ENCODE measurements at regions not wholly inside any gene's neighbourhood (a gene's known extent, or its start where the extent isn't known, plus 50 kb on each side); places are given as distances from the start of the nearest gene placed in this dataset.
A peak's percentile ranks its signal among the peaks of the same experiment; 100 is the strongest.
"Not testable (repeated sequence)": the region's sequence is repeated elsewhere in the genome, so short reads cannot be mapped to it uniquely, and the experiment has no call there.

- DNase-seq (ENCODE audit: low spot score) = no peak
These were observed 1230.2 kb upstream of the ZEB2 start for GRCh38 chr2:145750144-145750543.

- DNase-seq (ENCODE audit: low spot score) = no peak
These were observed 1229.6 kb upstream of the ZEB2 start for GRCh38 chr2:145749556-145749955.

- no peak for DNase-seq (ENCODE audit: low spot score)
These were observed 1229.0 kb upstream of the ZEB2 start for GRCh38 chr2:145748927-145749326.

GRCh38 chr2:145747715-145748114, 1227.8 kb upstream of the ZEB2 start:
- DNase-seq (ENCODE audit: low spot score) = no peak

- DNase-seq (ENCODE audit: low spot score) = not testable (repeated sequence)
These were observed 1225.4 kb upstream of the ZEB2 start for GRCh38 chr2:145745387-145745721.

- peak; percentile 51 for DNase-seq (ENCODE audit: low spot score)
These were observed 1224.8 kb upstream of the ZEB2 start for GRCh38 chr2:145744541-145745386.

- DNase-seq (ENCODE audit: low spot score) = no peak
These were observed 1223.1 kb upstream of the ZEB2 start for GRCh38 chr2:145743011-145743410.

GRCh38 chr2:145741636-145742035, 1221.7 kb upstream of the ZEB2 start:
- DNase-seq (ENCODE audit: low spot score) = no peak

- DNase-seq (ENCODE audit: low spot score) = no peak
These were observed 1221.3 kb upstream of the ZEB2 start for GRCh38 chr2:145741181-145741580.

GRCh38 chr2:145740302-145740701, 1220.4 kb upstream of the ZEB2 start:
- peak; percentile 30 for DNase-seq (ENCODE audit: low spot score)

GRCh38 chr2:145739681-145740080, 1219.8 kb upstream of the ZEB2 start:
- no peak for DNase-seq (ENCODE audit: low spot score)

GRCh38 chr2:145736871-145737270, 1217.0 kb upstream of the ZEB2 start:
- DNase-seq (ENCODE audit: low spot score) = no peak

GRCh38 chr2:145731467-145731866, 1211.5 kb upstream of the ZEB2 start:
- no peak for DNase-seq (ENCODE audit: low spot score)

- DNase-seq (ENCODE audit: low spot score) = no peak
These were observed 1210.3 kb upstream of the ZEB2 start for GRCh38 chr2:145729993-145730770.

- DNase-seq (ENCODE audit: low spot score) = no peak
These were observed 1209.6 kb upstream of the ZEB2 start for GRCh38 chr2:145729481-145729880.

- no peak for DNase-seq (ENCODE audit: low spot score)
These were observed 1208.6 kb upstream of the ZEB2 start for GRCh38 chr2:145728511-145728910.

GRCh38 chr2:145725876-145726275, 1206.0 kb upstream of the ZEB2 start:
- DNase-seq (ENCODE audit: low spot score) = no peak

GRCh38 chr2:145724311-145724898, 1204.5 kb upstream of the ZEB2 start:
- DNase-seq (ENCODE audit: low spot score) = no peak

GRCh38 chr2:145723872-145724271, 1204.0 kb upstream of the ZEB2 start:
- DNase-seq (ENCODE audit: low spot score) = no peak

- DNase-seq (ENCODE audit: low spot score) = no peak
These were observed 1201.8 kb upstream of the ZEB2 start for GRCh38 chr2:145721681-145722080.

- DNase-seq (ENCODE audit: low spot score) = no peak
These were observed 1195.7 kb upstream of the ZEB2 start for GRCh38 chr2:145715601-145716000.

- DNase-seq (ENCODE audit: low spot score) = no peak
These were observed 1190.4 kb upstream of the ZEB2 start for GRCh38 chr2:145710303-145710702.

GRCh38 chr2:145702305-145702704, 1182.4 kb upstream of the ZEB2 start:
- no peak for DNase-seq (ENCODE audit: low spot score)
